Transverse colon (tissue), 4 donors: ENCODE measurements at regions not wholly inside any gene's neighbourhood (a gene's known extent, or its start where the extent isn't known, plus 50 kb on each side); places are given as distances from the start of the nearest gene placed in this dataset.

ENCODE experiments used
- DNase-seq: peaks from one replicate; pipeline ENCODE4 v3.0.0-alpha.2; 2019
- H3K27ac ChIP-seq, 4 donors: fragments of 200-600 bp; sonication (generic); 2 replicates each; pipeline ENCODE4 v1.5.1; 2016 to 2018; ENCODE audit warnings: inconsistent platforms in 4 of 4
- H3K27me3 ChIP-seq: fragments of 200-600 bp; sonication (generic); 2 replicates; pipeline ENCODE4 v1.5.1; 2017; ENCODE audit warnings: inconsistent platforms
- H3K36me3 ChIP-seq, 4 donors: fragments of 200-600 bp; sonication (generic); 2 replicates each; pipeline ENCODE4 v1.5.1; 2017 to 2019; ENCODE audit warnings: inconsistent platforms in 4 of 4
- H3K4me1 ChIP-seq, 4 donors: fragments of 200-600 bp; sonication (generic); 2 replicates each; pipeline ENCODE4 v1.5.1; 2017 to 2020; ENCODE audit warnings: inconsistent platforms in 4 of 4
- H3K4me3 ChIP-seq, 4 donors: fragments of 200-600 bp; sonication (generic); 1 replicate in 1 of 4; 2 replicates in 3 of 4; pipeline versions ENCODE4 v1.5.1 to v1.6.1; 2017 to 2019; ENCODE audit warnings: inconsistent platforms in 4 of 4
- H3K9me3 ChIP-seq, 2 donors: fragments of 200-600 bp; sonication (generic); 2 replicates each; pipeline ENCODE4 v1.5.1; 2017 to 2019; ENCODE audit warnings: inconsistent platforms in 2 of 2
- CTCF ChIP-seq, 5 experiments: fragments of 200-600 bp in 3 of 5; fragments of 450-650 bp in 2 of 5; sonication (generic) in 3 of 5; IDR thresholded peaks; 1 replicate in 2 of 5; 2 replicates in 3 of 5; pipeline ENCODE4 v1.5.1; 2016 to 2017; ENCODE audit warnings: antibody characterized with exemption in 5 of 5, inconsistent platforms in 3 of 5, mild to moderate bottlenecking in 2 of 5, moderate library complexity in 1 of 5
- EP300 ChIP-seq: sonication (generic); formaldehyde crosslinking; IDR thresholded peaks from one replicate; pipeline ENCODE4 v1.6.1; 2017; ENCODE audit warnings: antibody characterized with exemption, low read depth
- POLR2A ChIP-seq: fragments of 450-650 bp; IDR thresholded peaks from one replicate; pipeline ENCODE4 v1.6.1; 2016; ENCODE audit warnings: antibody characterized with exemption, mild to moderate bottlenecking, moderate library complexity
- POLR2AphosphoS5 ChIP-seq, 3 donors: sonication (generic); formaldehyde crosslinking; IDR thresholded peaks; one replicate each; pipeline ENCODE4 v1.6.1; 2016; ENCODE audit warnings: antibody characterized with exemption in 3 of 3
- WGBS, 2 donors: methylation state at CpG; one replicate each; pipeline ENCODE4 v1.1.5; 2018; ENCODE audit warnings: low coverage in 1 of 2; 5-methylcytosine and 5-hydroxymethylcytosine counted together
- in situ Hi-C, 4 donors: fragments of 200-750 bp; cut with MboI; loops; one replicate each; pipeline versions ENCODE4 v1.15.0 to v1.15.1; 2017; ENCODE audit warnings: low sequenced_read_pairs in 3 of 4, low pct_ligation_motif_present in 1 of 4, low pct_unique_long_range_greater_than_20kb in 1 of 4
- intact Hi-C: fragments of 100-400 bp; cut with DNase I; formaldehyde crosslinking; loops from one replicate; pipeline ENCODE4 v1.15.1; 2023; ENCODE audit warnings: low total_unique reads

GRCh38 chr9:118360036-118360435, 655.8 kb downstream of the TLR4 start:
- in situ Hi-C loops = no loop called here
- Histone ChIP-seq H3K4me1 (no peaks in the 10 kb centered on the region), H3K27me3 (no peaks in the 10 kb centered on the region), H3K36me3 (no peaks in the 10 kb centered on the region), H3K27ac (no peak overlapping the region), H3K9me3 (no peaks in the 10 kb centered on the region), H3K4me3 (no peak overlapping the region)
- TF ChIP-seq POLR2A (no peak), CTCF (IDR thresholded peaks at IDR 0.05) (no peak), POLR2AphosphoS5 (IDR thresholded peaks at IDR 0.05) (no peak), EP300 (no peak)
- 80 to 89% methylated on average over 4 of the region's 4 CpGs for WGBS, 2 donors
- intact Hi-C loops = no loop called here
- no peak for DNase-seq

- no peak for DNase-seq
- Histone ChIP-seq H3K27me3 (no peaks in the 10 kb centered on the region), H3K27ac (no peak overlapping the region), H3K36me3 (no peaks in the 10 kb centered on the region), H3K9me3 (no peaks in the 10 kb centered on the region), H3K4me1 (no peaks in the 10 kb centered on the region), H3K4me3 (no peak overlapping the region)
- 70 to 76% methylated on average over 1 of the region's 1 CpG for WGBS, 2 donors
- TF ChIP-seq POLR2AphosphoS5 (IDR thresholded peaks at IDR 0.05) (no peak), POLR2A (no peak), EP300 (no peak), CTCF (IDR thresholded peaks at IDR 0.05) (no peak)
- intact Hi-C loops = no loop called here
- in situ Hi-C loops = no loop called here
These were observed 657.9 kb downstream of the TLR4 start for GRCh38 chr9:118362123-118362522.

GRCh38 chr9:118362596-118362995, 658.4 kb downstream of the TLR4 start:
- Histone ChIP-seq H3K4me3 (no peak overlapping the region), H3K9me3 (no peaks in the 10 kb centered on the region), H3K36me3 (no peaks in the 10 kb centered on the region), H3K27me3 (no peaks in the 10 kb centered on the region), H3K4me1 (no peaks in the 10 kb centered on the region), H3K27ac (no peak overlapping the region)
- 74 to 94% methylated on average over 2 to 3 of the region's 3 CpGs for WGBS, 2 donors
- TF ChIP-seq CTCF (IDR thresholded peaks at IDR 0.05) (no peak), EP300 (no peak), POLR2AphosphoS5 (IDR thresholded peaks at IDR 0.05) (no peak), POLR2A (no peak)
- in situ Hi-C loops = no loop called here
- DNase-seq = no peak
- intact Hi-C loops = no loop called here

- Histone ChIP-seq H3K36me3 (no peaks in the 10 kb centered on the region), H3K9me3 (no peaks in the 10 kb centered on the region), H3K27me3 (no peaks in the 10 kb centered on the region), H3K4me3 (no peak overlapping the region), H3K27ac (no peak overlapping the region), H3K4me1 (no peaks in the 10 kb centered on the region)
- intact Hi-C loops (no loop called here), in situ Hi-C loops (no loop called here)
- 77 to 80% methylated on average over 2 to 7 of the region's 7 CpGs for WGBS, 2 donors
- no peak for TF ChIP-seq CTCF (IDR thresholded peaks at IDR 0.05)
- no peak for TF ChIP-seq POLR2AphosphoS5 (IDR thresholded peaks at IDR 0.05)
- TF ChIP-seq EP300 = no peak
- no peak for TF ChIP-seq POLR2A
- DNase-seq = no peak
These were observed 660.3 kb downstream of the TLR4 start for GRCh38 chr9:118364266-118365106.
